GM10266 (cell line): ENCODE measurements at regions not wholly inside any gene's neighbourhood (a gene's known extent, or its start where the extent isn't known, plus 50 kb on each side); places are given as distances from the start of the nearest gene placed in this dataset.

ENCODE experiments used
- DNase-seq: peaks from one replicate; pipeline ENCODE4 v3.0.0; 2012; ENCODE audit errors: extremely low spot score
- TF ChIP-seq, protein P1 (sequence below): IDR thresholded peaks from 2 replicates; pipeline ENCODE4 v1.5.1; 2012; ENCODE audit warnings: mild to moderate bottlenecking, low read depth; ENCODE audit not compliant: control insufficient read depth, insufficient read depth; ENCODE audit errors: missing control alignments

DNA sequence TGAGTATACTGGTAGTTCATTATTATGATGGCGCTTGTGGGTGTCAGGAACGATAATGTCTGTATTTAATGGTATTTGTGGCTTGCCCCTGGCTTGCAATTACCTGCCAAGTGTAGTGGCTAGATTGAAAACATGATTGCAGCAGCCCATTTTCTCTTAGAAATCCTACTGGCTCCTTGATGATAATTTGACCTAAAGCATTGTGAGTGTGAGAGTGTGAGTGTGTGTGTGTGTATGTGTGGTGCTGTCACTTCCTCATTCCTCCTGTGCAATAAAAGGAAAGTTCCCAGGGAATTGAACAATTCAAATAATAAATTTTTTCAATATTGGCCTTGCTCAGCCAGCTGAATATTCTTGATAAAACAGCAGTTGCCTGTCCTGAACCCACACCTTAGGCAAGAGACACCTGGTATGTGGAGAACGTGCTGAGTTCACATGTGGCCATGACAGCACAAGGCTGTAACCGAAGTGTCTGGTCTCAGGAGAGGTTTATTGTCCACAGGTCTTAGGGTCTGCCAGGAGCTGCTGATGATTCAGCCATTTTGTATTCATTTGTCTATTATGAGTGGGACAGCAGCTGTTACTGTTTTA is 193.3 kb downstream of the CD47 start:
- TF ChIP-seq, protein P1, sequence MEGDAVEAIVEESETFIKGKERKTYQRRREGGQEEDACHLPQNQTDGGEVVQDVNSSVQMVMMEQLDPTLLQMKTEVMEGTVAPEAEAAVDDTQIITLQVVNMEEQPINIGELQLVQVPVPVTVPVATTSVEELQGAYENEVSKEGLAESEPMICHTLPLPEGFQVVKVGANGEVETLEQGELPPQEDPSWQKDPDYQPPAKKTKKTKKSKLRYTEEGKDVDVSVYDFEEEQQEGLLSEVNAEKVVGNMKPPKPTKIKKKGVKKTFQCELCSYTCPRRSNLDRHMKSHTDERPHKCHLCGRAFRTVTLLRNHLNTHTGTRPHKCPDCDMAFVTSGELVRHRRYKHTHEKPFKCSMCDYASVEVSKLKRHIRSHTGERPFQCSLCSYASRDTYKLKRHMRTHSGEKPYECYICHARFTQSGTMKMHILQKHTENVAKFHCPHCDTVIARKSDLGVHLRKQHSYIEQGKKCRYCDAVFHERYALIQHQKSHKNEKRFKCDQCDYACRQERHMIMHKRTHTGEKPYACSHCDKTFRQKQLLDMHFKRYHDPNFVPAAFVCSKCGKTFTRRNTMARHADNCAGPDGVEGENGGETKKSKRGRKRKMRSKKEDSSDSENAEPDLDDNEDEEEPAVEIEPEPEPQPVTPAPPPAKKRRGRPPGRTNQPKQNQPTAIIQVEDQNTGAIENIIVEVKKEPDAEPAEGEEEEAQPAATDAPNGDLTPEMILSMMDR, result no peak
- no peak for DNase-seq

DNA sequence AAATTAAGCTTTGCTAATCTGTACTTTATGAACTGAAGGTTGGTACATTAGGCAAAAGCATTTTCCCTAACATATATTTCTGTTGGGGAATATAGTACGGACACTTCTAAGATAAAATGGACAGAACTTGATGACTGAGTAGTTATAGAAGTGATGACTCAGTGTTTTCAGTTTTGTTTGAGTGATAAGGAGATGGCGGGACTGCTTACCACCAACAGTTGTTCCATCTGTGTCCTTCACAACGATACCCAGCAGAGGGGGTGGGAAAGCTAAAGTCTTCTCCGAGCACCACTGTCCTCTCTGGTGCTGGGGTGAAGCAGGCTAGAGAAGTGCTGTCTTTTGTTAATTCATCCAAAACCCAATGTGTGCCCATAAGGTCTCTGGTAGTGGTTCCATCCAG is 195.8 kb downstream of the CD47 start:
- DNase-seq, result no peak
- TF ChIP-seq, protein P1, result no peak

DNA sequence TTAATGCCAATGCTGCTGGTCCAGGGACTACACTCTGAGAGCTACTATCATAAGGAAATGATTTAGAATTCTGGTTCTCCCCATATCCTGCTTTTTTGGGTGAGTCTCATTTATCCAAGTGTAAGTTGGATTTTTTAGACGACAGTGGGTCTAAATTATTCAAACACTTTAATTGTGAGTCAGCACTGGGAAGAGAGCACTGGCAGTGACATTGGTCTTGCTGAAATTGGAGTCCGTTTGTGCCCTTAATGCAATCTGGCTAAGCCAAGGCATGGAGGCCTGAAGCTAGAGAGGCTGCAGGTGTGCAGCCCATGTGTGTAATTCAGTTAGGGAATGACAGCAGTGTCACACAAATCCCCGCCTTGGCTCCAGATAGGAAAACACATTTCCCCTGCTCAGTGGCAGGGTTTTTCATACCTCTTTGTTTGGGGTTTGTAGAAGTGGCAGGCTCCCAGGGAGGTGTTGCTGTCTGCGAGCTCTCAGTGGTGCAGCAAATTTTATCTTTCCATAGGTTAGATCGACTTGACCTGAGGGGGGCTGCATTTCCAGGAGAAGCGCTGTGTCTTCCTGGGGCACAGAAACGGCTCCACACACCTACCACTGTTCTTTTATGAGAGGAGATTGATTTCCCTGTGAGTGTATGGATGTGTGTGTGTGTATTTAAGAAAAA is 197.7 kb downstream of the CD47 start:
- DNase-seq, result no peak
- TF ChIP-seq, protein P1, result no peak

DNA sequence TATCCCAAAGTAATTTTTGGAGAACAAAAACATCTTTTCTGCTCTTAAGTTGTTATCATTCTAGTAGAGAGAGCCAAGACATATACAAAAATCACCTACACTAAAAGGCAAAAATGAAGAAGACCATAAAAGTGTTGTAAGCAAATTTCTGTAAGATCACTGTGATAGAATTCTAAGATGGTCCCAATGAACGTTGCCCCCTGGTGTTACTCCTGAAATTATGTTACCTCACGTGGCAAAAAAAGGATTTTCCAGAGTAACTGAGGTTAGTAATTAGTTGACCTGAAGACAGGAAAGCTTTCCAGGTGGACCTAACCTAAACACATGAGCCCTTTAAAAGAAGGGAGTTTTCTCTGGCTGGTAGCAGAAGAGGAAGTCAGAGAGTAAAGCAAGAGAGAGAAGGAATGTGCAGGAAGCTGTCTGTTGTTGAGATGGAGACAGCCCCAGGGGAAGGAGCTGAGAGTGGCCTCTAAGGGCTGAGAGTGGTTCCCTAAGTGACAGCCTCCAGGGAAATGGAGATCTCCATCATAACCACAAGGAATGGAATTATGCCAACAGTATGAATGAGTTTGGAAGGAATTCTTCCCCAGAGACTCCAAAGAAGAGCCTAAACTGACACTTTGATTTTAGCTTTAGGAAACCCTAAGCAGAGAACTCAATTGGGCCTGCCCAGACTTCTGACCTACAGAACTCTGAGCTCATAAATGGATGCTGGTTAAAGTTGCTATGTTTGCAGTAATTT is 205.9 kb downstream of the CD47 start:
- no peak for DNase-seq
- TF ChIP-seq, protein P1, result no peak

DNA sequence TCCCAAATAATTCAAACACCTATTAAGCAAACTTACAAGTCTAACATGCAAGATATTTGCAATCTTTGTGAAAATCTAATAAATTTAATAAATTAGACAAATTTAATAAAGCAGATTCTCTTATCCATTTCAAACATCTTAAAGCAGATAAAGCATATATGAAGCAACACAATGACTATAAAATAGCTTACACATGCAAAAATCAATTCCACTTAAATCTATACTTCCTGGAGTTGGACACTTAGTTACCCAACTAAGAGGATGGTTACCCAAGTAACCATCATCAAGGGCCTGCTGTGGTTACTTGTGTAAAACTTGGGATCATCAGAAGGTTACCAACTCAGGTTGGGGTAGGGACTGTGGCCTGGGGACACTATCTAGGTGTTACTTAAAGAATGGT is 206.8 kb downstream of the CD47 start:
- no peak for DNase-seq
- TF ChIP-seq, protein P1, result no peak

DNA sequence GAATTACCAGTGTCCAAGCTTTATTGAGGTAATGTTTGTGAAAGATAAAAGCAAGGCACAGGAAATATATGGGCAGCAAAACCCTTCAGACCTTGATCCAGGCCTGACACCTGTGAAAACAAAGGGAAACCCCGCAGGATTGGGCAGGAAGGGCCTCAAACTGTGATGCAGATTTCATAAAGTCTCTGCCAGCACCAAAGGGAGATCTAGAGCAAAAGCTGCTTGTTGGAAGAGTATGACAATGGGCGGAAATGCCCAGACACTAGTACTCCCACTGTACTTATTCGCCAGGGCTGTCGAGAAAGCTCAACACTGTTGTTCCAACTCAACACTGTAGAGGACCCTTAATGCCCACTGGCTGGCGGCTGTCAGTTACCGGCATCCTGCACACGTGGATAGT is 207.9 kb downstream of the CD47 start:
- DNase-seq, result no peak
- TF ChIP-seq, protein P1, result no peak

DNA sequence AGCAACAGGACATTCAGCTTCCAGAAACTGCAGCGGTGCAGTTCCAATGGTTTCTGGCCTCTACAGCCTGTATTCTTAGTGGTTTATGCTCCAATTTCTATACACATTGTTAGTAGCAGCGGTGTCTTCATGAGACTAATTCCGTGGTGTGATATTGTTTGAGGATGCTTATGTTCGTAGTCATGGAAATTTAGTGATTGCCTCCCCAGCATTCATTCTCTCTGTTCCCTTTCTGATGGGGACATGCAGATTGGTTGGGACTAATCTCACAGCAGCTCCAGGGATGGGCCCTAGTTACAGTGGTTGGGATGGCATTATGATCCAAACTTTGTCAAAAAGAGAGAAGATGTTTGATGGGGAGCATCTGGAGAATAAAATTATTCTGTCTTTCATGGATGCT is 208.6 kb downstream of the CD47 start:
- DNase-seq, result no peak
- TF ChIP-seq, protein P1, result no peak
